Left ventricle myocardium inferior (tissue), 1 donor: ENCODE measurements at regions not wholly inside any gene's neighbourhood (a gene's known extent, or its start where the extent isn't known, plus 50 kb on each side); places are given as distances from the start of the nearest gene placed in this dataset.
"Not testable (repeated sequence)": the region's sequence is repeated elsewhere in the genome, so short reads cannot be mapped to it uniquely, and the experiment has no call there.

Source experiments
- DNase-seq: peaks from one replicate; pipeline ENCODE4 v3.0.0-alpha.2; 2020
- H3K27ac ChIP-seq: fragments of 200-600 bp; replicated peaks from 2 replicates; pipeline ENCODE4 v1.8.0; 2021
- H3K27me3 ChIP-seq: fragments of 200-600 bp; 2 replicates; pipeline ENCODE4 v1.8.0; 2021; ENCODE audit warnings: low read depth
- H3K36me3 ChIP-seq: fragments of 200-600 bp; 2 replicates; pipeline ENCODE4 v1.8.0; 2021
- H3K4me1 ChIP-seq: fragments of 200-600 bp; 2 replicates; pipeline ENCODE4 v1.8.0; 2021
- H3K4me3 ChIP-seq: fragments of 200-600 bp; 2 replicates; pipeline ENCODE4 v1.8.0; 2021; ENCODE audit warnings: mild to moderate bottlenecking, moderate library complexity
- H3K9me3 ChIP-seq: fragments of 200-600 bp; replicated peaks from 2 replicates; pipeline ENCODE4 v1.8.0; 2021
- intact Hi-C: fragments of 100-400 bp; cut with micrococcal nuclease; formaldehyde crosslinking; loops from one replicate; pipeline ENCODE4 v1.11.0; 2022
- TF ChIP-seq, protein P1 (sequence below): fragments of 200-600 bp; IDR thresholded peaks from 2 replicates; pipeline ENCODE4 v1.8.0; 2021; ENCODE audit warnings: antibody characterized with exemption, mild to moderate bottlenecking, borderline replicate concordance
- donor health status: DM: no; HTN: yes; CAD: no; lungs with severe emphysema.

DNA sequence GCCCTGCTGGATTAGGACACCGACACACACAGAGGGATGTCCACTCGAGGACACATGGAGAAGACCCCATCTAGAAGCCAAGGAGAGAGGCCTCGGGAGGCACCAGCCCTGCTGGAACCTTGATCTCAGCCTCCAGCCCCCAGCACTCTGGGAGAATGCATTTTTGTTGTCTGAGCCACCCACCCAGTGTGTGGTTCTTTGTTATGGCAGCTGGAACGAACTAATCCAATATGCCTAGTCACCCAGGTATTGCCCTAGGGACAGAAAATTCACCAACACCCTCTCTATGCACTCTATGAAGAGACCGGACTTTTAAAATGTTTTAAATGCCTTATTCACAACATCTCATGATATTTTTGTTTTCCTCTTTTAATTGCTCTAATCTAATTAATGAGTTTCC lies 117.4 kb downstream of the CRYAA start:
- peaks cover 12% of the 10 kb centered on the region for H3K27me3 ChIP-seq
- H3K9me3 ChIP-seq: peaks cover 10% of the 10 kb centered on the region
- intact Hi-C loops: no loop called here
- TF ChIP-seq, protein P1, sequence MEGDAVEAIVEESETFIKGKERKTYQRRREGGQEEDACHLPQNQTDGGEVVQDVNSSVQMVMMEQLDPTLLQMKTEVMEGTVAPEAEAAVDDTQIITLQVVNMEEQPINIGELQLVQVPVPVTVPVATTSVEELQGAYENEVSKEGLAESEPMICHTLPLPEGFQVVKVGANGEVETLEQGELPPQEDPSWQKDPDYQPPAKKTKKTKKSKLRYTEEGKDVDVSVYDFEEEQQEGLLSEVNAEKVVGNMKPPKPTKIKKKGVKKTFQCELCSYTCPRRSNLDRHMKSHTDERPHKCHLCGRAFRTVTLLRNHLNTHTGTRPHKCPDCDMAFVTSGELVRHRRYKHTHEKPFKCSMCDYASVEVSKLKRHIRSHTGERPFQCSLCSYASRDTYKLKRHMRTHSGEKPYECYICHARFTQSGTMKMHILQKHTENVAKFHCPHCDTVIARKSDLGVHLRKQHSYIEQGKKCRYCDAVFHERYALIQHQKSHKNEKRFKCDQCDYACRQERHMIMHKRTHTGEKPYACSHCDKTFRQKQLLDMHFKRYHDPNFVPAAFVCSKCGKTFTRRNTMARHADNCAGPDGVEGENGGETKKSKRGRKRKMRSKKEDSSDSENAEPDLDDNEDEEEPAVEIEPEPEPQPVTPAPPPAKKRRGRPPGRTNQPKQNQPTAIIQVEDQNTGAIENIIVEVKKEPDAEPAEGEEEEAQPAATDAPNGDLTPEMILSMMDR: no peak
- H3K36me3 ChIP-seq: no peaks in the 10 kb centered on the region
- no peak overlapping the region for H3K27ac ChIP-seq
- no peak for DNase-seq
- H3K4me1 ChIP-seq: no peaks in the 10 kb centered on the region
- no peak overlapping the region for H3K4me3 ChIP-seq

DNA sequence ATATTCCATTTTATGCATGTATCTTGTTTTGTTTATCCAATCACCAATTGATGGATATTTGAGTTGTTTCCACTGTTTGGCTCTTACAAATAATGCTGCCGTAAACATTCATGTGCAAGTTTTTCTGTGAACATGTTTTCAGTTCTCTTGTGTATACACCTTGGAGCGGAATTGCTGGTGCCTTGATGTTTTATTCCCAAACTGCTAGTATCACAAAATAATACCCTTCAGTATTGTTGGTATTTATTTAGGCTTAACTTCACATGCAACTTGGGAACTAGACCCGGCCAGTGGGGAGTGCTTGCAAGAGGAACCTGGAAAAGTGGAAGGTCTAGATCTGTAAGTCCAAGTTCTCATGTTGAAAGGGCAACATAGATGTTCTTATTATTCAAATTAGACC lies 115.9 kb downstream of the CRYAA start:
- no peak overlapping the region for H3K27ac ChIP-seq
- TF ChIP-seq, protein P1: no peak
- no peaks in the 10 kb centered on the region for H3K36me3 ChIP-seq
- H3K9me3 ChIP-seq: peaks cover 10% of the 10 kb centered on the region
- H3K4me3 ChIP-seq: no peak overlapping the region
- H3K27me3 ChIP-seq: peaks cover 5% of the 10 kb centered on the region
- no peak for DNase-seq
- no peaks in the 10 kb centered on the region for H3K4me1 ChIP-seq
- intact Hi-C loops: no loop called here

DNA sequence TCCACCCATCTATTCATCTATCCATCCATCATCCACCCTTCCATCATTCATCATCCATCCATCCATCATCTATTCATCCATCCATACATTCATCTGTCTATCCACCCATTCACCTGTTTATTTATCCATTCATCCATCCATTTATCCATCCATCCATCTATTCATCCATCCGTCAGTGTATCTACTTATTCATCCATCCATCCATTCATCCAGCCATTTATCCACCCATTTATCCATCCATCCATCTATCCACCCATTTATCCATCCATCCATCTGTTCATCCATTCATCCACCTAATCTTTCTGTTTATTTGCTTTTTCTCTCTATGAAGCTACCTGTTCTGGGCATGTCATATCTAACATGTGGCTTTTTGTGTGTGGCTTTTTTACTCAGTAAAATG lies 115.4 kb downstream of the CRYAA start:
- Histone ChIP-seq H3K36me3 (no peaks in the 10 kb centered on the region), H3K4me1 (no peaks in the 10 kb centered on the region), H3K27me3 (peaks cover 8% of the 10 kb centered on the region), H3K4me3 (no peak overlapping the region), H3K9me3 (peaks cover 5% of the 10 kb centered on the region), H3K27ac (no peak overlapping the region)
- DNase-seq: no peak
- TF ChIP-seq, protein P1: no peak
- intact Hi-C loops: no loop called here

DNA sequence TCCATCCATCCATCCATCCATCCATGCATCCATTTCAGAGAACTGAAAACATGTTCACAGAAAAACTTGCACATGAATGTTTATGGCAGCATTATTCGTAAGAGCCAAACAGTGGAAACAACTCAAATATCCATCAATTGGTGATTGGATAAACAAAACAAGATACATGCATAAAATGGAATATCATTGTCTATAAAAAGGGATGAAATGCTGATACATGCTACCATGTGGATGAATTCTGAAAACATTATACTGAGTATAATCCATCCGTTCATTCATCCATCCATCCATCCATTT lies 115.1 kb downstream of the CRYAA start:
- H3K36me3 ChIP-seq, DNase-seq, H3K9me3 ChIP-seq, H3K27ac ChIP-seq, H3K4me1 ChIP-seq, H3K4me3 ChIP-seq, intact Hi-C loops: not testable (repeated sequence)
- peaks cover 12% of the 10 kb centered on the region for H3K27me3 ChIP-seq

DNA sequence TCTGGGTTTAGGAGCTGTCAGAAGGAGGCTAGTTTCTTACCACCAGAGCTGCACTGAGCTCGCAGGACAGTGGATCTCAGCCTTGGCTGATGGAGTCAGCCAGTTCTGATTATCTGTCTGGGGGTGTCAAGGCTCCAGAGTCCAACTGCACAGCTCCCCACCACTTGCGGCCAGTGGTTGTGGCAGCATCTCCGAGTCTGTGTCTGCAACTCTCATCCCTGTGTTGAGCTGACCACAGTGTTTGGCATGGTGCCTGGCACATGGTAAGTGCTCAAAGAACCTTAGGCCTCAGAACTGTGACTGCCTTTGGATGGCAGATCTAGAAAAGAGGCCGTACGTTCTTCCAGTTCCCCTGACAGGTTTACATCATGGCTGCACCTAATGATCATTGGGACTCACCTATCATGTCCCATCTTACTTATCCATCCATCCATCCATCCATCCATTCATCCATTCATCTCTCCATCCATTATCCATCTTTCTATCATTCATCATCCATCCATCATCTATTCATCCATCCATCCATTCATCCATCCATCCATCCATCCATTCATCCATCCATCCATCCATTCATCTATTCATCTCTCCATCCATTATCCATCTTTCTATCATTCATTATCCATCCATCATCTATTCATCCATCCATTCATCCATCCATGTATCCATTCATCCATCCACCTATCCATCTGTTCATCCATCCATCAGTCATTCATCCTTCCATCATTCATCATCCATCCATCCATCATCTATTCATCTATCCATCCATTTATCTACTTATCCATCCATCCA lies 114.5 kb downstream of the CRYAA start:
- Histone ChIP-seq H3K4me1 (peaks cover 6% of the 10 kb centered on the region), H3K27me3 (peaks cover 17% of the 10 kb centered on the region), H3K4me3 (no peak overlapping the region), H3K9me3 (peaks cover 3% of the 10 kb centered on the region), H3K36me3 (no peaks in the 10 kb centered on the region), H3K27ac (no peak overlapping the region)
- peak; percentile 6 for DNase-seq
- TF ChIP-seq, protein P1: no peak
- intact Hi-C loops: no loop called here

DNA sequence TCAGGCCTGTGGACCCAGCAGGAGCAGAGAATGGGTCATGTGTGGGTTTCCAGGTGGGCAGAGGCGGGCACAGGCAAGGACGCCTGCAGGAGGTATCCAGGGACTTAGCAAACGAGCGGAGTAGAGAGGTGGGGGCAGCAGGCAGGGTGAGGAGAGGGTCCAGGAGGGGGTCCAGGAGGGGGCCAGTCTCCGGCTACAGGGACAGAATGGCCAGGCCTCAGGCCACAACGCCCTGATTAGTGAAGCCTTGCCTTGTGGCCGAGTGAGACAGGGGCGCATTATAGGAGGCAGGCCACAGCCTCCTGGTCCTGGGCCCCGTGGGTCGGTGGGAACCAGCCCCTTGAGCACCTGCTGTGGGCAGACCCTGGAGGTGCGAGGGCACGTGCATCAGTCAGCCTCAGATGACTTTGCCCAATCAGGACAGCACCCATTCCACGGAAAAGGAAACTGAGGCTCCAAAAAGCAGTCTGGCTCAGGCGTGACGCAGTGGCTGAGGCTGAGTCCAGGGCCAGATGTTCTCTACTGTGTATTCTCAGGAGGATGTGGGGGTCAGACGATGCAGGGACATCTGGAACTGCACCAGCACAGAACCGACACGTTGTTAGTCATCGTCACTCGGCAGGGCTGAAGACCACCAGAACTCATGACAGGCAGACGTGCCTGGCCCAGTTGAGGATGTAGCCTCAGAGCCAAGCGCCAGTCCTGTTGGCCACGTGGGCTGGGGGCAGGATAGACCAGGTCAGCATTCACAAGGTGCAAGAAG lies 113.7 kb downstream of the CRYAA start:
- peaks cover 3% of the 10 kb centered on the region for H3K9me3 ChIP-seq
- H3K4me1 ChIP-seq: peaks cover 13% of the 10 kb centered on the region
- H3K36me3 ChIP-seq: no peaks in the 10 kb centered on the region
- peak; percentile 14 for DNase-seq
- peaks cover 23% of the 10 kb centered on the region for H3K27me3 ChIP-seq
- intact Hi-C loops: no loop called here
- TF ChIP-seq, protein P1: no peak
- no peak overlapping the region for H3K4me3 ChIP-seq
- H3K27ac ChIP-seq: no peak overlapping the region
